GM12864 (cell line): ENCODE measurements at regions not wholly inside any gene's neighbourhood (a gene's known extent, or its start where the extent isn't known, plus 50 kb on each side); places are given as distances from the start of the nearest gene placed in this dataset.

Experiments
- DNase-seq: peaks from one replicate; pipeline ENCODE4 v3.0.0-alpha.2; 2011; ENCODE audit warnings: low read depth
- H3K4me3 ChIP-seq: 2 replicates; pipeline ENCODE4 v1.5.1; 2011; ENCODE audit warnings: mild to moderate bottlenecking, low read depth, low read length, control low read depth
- CTCF ChIP-seq: IDR thresholded peaks from 2 replicates; pipeline ENCODE4 v1.5.1; 2011; ENCODE audit warnings: low read depth, mild to moderate bottlenecking, moderate library complexity, low read length, control low read depth, inconsistent platforms; ENCODE audit errors: missing control alignments

GRCh38 chrX:39971760-39972159 is 126.0 kb downstream of the BCOR start:
- H3K4me3 ChIP-seq = no peak overlapping the region
- no peak for TF ChIP-seq CTCF
- no peak for DNase-seq

- no peak for DNase-seq
- TF ChIP-seq CTCF = no peak
- no peak overlapping the region for H3K4me3 ChIP-seq
Measured at GRCh38 chrX:39972340-39972739, 125.4 kb downstream of the BCOR start.

GRCh38 chrX:39973810-39974209 is 123.9 kb downstream of the BCOR start:
- H3K4me3 ChIP-seq = no peak overlapping the region
- no peak for DNase-seq
- TF ChIP-seq CTCF = no peak

- no peak for TF ChIP-seq CTCF
- H3K4me3 ChIP-seq = no peak overlapping the region
- no peak for DNase-seq
Measured at GRCh38 chrX:39974270-39974669, 123.5 kb downstream of the BCOR start.

GRCh38 chrX:39975101-39975925 is 122.4 kb downstream of the BCOR start:
- no peak overlapping the region for H3K4me3 ChIP-seq

GRCh38 chrX:39981946-39982345 is 115.8 kb downstream of the BCOR start:
- no peak overlapping the region for H3K4me3 ChIP-seq
- no peak for DNase-seq
- no peak for TF ChIP-seq CTCF

More at GRCh38 chrX:39975101-39975925, 122.4 kb downstream of the BCOR start:
- TF ChIP-seq CTCF = no peak
- DNase-seq = no peak

- no peak for DNase-seq
- H3K4me3 ChIP-seq = no peak overlapping the region
- TF ChIP-seq CTCF = no peak
Measured at GRCh38 chrX:39982948-39983347, 114.8 kb downstream of the BCOR start.
